Stomach (tissue), 4 donors: ENCODE measurements at regions not wholly inside any gene's neighbourhood (a gene's known extent, or its start where the extent isn't known, plus 50 kb on each side); places are given as distances from the start of the nearest gene placed in this dataset.

Experiments
- CTCF ChIP-seq, 7 experiments: fragments of 450-650 bp in 4 of 7; fragments of 200-600 bp in 3 of 7; sonication (generic) in 3 of 7; IDR thresholded peaks; one replicate each; pipeline ENCODE4 v1.5.1; 2016 to 2019; ENCODE audit warnings: antibody characterized with exemption in 7 of 7, control low read depth in 2 of 7, mild to moderate bottlenecking in 1 of 7
- EP300 ChIP-seq: sonication (generic); formaldehyde crosslinking; IDR thresholded peaks from one replicate; pipeline ENCODE4 v1.6.1; 2017; ENCODE audit warnings: antibody characterized with exemption
- POLR2A ChIP-seq, 4 donors: fragments of 450-650 bp; IDR thresholded peaks; one replicate each; pipeline ENCODE4 v1.6.1; 2016; ENCODE audit warnings: antibody characterized with exemption in 4 of 4, control low read depth in 2 of 4, mild to moderate bottlenecking in 1 of 4, moderate library complexity in 1 of 4

- TF ChIP-seq CTCF (IDR thresholded peaks at IDR 0.05) (no peak), EP300 (no peak), POLR2A (IDR thresholded peaks at IDR 0.05) (no peak)
Observed at GRCh38 chr13:90984756-90985155, 362.7 kb upstream of the MIR17HG start.
